ENCODE measurements at regions not wholly inside any gene's neighbourhood (a gene's known extent, or its start where the extent isn't known, plus 50 kb on each side); places are given as distances from the start of the nearest gene placed in this dataset.

GRCh38 chr18:22275706-22276333 lies 106.4 kb downstream of the GATA6 start:
- TF ChIP-seq CTCF (conservative IDR thresholded peaks at IDR 0.05 in 1 of 2, IDR thresholded peaks at IDR 0.05 in 1 of 2; ENCODE audit: extremely low read depth in 1 of 2, insufficient read depth in 1 of 2, low read depth in 1 of 2, low read length in 2 of 2) (no peak), EZH2 (IDR thresholded peaks at IDR 0.05; ENCODE audit: borderline replicate concordance, low read length) (no peak)

All from mammary epithelial cell (primary cell).